HS-5 (cell line): ENCODE measurements at regions not wholly inside any gene's neighbourhood (a gene's known extent, or its start where the extent isn't known, plus 50 kb on each side); places are given as distances from the start of the nearest gene placed in this dataset.

Experiments
- DNase-seq: peaks from one replicate; pipeline ENCODE4 v3.0.0-alpha.2; 2012; ENCODE audit warnings: low read depth

DNA sequence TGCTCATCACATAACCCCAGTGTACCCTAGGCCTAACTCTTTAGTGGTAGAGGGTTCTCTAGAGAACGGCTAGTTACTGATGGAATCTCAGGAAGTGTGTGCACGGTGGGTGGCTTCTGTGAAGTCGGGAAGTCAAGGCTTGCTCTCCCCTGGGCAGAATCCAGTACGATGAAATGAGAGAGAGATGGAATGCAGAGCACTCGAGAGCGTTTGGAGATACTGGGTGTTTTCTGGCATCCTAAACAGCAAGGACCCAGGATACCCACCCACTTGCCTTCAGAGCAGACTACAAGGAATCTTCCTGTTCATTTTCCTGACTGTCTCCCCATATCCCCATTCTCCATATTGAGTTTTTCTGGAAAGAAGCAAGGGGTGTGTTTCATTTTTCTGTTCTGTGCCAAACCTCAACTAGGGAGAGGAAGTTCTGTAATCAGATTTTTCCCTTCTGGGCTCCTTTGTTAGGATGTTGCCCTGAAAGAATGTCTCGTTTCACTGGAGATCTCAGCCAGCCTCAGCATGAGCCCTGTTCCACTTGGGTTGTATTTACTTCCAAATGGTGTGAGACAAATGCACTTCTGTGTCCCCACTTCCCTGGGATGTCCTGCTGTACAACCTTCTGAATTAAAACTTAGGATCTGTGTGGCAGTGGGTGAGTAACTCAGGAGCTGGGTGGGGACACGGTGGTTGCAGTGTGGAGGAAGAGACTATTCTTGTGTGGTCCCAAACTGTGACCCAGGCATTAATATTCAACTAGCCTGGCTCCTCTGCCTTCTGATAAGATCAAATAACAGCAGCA lies 108.9 kb upstream of the SPRY4 start:
- DNase-seq: no peak

DNA sequence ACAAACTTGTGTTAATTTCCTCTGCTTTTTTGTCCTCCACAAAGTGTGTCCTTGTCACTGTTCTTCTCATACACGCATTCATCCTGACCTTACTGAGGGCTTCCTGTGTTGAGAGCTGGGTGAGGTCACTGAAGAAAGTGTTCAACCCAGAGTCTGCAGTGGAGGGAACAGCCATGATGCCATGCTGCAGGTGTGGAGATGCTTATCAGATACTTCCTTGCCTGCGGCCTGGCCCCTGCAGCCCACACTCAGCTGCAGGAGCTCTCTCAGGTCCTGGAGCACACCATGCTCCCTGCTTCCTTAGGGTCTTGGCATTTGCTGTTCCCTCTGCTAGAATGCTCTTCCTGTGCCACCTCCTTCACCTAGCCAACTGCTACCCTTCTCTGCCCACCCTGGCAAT lies 108.1 kb upstream of the SPRY4 start:
- no peak for DNase-seq

DNA sequence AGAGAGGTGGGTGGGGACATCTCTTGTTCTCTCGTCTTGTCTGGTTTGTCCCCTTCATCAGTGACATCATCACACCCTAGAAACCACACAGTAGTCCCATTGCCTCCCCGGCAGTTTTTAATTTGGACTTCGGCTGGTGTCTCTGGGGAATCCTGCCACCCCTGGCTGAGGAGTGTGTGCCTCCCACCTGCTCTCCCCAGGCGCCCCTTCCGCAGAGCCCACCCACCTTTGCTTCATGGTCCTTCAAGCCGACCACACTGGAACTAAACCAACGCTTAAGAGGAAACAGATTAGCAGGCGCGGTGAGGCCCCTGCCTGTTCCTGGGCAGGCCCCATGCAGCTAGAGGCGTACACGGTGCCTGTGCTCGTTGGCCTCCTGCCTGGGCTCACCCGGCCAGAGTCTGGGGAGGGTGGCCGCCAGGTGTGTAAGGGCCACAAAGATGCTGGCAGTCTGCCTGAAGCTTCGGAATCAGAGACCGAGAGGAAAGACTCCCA lies 107.6 kb upstream of the SPRY4 start:
- DNase-seq: no peak

DNA sequence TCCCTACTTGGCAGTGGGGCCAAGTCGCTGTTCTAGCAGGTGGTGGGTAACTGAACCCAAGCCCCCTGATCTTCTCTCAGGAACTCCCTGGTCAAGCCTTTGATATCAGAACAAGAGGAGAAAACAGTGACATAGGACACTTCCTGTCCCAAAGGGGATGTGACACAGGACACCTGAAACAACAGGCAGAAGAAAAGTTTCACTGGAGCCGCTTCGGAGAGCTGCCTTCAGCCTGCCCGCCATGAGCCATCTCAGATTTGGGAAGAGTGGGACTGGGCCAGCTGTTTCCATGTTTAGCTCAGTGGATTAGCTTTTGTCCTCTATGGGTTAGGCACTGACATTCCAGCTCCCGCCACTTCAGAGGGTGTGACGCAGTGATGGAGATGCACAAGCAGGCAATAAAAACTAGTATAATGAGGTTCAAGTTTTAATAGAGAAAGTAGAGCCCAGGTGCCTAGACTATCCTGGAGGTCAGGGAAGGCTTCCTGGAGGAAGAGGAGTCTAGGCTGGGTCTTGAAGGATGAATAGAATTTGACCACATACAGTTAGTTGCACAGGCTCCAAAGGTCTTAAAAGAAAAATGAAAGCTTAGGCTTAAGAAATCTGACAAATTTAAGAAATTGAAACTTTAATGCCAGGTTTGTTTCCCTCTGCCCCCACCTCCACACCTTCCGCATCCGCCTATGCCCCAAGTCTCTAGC lies 104.1 kb upstream of the SPRY4 start:
- DNase-seq: no peak

DNA sequence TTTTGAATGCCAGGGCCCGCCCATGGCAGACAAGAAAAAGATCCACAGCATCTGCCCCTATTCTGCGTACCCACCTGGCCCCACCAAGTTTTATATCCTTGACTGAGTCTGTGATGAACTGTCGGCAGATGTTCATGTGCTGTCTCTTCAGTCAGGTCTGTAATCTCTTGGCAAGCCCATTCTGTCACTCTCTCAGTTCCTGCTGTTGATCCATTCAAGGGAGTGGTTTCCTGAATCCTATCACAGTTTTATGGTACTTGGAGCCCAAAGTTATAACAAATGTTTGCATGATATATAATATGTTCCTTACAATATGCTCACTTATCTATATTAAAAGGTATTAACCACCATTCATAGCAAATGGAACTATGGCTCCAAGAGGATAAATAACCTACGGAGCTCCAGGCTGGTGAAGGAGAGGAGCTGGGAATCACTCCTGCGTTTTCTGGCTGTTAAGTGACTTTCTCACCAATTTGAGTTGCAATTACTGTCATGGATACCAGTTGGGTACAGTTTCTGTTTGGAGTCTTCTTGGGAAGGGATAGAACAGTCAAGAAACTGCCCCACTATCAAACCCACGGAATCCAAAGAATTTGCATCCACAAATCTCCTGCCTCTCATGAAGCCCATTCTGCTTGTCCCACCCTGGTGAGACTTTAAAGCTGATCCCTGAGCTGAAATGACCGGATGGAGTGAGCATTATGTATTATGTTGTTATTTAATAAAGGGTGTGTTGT lies 103.4 kb upstream of the SPRY4 start:
- DNase-seq: no peak

DNA sequence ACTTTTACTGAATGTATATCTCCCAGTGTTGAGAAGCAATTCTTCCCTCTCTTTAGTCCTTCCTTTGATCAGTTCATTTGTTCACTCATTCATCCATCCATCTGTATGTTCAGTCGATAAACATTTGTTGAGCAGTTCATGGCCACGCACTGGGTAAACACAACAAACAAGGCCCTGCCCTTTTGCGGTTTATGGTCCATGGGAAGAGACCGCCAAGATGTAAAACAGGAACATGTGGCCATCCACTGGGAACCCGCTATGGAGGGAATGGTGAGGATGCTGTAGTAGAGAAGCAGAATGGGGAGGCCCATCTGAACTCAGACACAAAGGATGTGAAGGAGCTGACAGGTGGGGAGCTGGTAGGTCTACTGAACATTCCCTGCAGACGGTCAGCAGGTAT lies 102.7 kb upstream of the SPRY4 start:
- DNase-seq: no peak

DNA sequence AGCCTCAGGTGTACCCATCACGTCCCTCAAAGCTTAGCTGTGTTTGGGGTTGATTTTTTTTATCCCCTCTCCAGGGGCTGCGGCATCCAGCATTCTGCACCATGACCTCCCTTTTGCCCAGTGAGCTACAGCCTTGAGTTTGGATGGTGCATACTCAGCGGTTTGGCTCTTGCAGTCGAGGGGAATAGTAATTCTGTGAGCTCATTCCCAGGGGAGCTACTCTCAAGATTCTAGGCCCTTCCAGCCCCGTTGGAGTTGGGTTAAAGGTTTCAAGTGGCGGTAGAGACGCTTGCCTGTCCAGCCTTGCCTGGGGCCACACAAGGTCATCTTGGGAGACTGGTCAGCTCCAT lies 102.2 kb upstream of the SPRY4 start:
- no peak for DNase-seq

DNA sequence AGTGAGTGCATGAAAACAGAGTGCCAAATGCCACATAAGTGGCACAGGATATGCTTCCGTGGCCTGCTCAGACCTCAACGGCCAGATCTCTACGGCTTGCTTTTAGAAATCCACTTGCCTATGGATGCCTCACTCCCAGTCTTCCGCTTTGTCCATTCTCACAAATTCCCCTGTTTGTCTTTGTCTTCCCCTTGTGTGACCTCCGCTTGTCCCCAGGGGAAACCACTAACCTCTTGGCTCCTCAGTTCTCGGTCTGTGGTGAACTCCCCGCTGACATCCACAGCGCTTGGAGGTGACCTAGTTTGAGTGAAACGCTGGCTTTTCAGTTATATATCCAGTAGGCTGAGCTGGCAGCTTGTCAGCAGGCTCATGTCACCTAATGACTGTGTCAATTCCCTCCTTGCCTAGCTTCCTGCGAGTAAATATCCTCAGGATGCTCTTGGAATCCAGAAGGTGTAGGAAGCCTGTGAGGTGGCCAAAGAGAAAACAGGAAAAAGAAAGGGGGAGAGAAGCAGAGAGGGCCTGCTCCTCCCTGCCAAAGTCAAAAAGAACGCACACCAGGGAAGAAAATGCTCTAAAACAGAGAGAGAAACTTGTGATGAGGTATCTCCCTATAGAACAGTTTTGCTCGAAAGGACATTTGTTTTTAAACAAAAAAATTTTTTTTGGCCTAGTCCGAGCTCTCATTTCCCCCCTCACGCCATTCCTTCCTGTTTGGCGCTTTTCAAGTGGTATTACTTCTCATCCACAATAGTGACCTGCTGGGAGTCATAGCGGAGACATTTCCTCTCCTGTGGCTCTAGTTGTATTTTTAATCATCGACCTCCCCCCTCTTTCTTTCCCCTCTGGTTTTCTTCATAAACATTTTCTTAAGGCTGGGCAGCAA lies 101.6 kb upstream of the SPRY4 start:
- no peak for DNase-seq

DNA sequence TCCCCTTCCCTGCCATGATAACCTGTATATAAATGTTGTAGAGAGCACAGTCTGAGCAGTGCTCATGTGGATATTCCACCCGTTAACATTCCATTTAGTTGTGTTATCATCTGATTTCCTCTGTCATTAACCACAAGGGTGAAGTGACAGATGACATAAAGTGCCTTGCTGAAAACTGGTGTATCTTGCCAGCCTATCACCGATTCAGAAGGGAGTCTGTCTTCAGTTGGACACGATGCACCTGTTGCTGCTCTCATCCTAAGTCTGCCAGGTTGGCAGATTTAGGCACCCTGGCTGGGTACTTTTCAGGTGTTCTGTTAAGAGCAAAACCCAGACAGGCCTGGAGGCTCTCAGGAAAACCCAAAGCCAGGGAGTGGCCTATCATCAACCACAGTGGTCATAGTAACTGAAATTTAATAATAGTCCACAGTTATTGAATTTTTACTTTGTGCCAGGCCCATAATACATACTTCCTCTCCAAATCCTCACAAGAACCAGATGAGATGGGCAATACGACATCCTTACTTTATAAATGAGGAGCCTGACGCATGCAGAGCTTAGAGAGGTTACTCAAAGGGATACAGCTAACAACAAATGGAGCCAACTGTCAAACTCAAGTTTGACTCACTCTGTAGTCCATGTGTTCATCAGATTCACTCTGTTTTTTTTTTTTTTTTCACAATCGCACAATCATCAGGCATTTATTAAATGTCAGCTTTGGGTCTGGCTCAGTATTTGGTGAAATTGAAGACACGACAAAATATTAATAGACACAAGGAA lies 100.7 kb upstream of the SPRY4 start:
- no peak for DNase-seq

DNA sequence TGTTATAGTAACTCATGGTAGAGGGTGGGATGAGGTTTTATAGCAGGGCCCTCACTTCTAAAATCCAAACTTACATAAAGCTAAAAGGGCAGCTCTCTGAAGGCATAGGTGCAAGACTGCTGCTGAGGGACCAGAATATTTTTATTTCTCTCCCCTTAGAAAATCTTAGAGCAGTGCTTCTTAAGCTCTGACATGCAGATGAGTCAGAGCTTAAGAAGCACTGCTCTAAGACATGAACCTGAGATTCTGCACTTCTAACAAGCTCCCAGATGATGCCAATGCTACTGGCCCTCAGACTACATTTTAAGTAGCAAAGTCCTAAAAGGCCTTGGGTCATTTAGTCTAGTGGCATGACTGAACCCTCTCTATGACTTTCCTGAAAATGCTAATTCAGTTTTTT lies 97.6 kb upstream of the SPRY4 start:
- DNase-seq: peak; percentile 26

DNA sequence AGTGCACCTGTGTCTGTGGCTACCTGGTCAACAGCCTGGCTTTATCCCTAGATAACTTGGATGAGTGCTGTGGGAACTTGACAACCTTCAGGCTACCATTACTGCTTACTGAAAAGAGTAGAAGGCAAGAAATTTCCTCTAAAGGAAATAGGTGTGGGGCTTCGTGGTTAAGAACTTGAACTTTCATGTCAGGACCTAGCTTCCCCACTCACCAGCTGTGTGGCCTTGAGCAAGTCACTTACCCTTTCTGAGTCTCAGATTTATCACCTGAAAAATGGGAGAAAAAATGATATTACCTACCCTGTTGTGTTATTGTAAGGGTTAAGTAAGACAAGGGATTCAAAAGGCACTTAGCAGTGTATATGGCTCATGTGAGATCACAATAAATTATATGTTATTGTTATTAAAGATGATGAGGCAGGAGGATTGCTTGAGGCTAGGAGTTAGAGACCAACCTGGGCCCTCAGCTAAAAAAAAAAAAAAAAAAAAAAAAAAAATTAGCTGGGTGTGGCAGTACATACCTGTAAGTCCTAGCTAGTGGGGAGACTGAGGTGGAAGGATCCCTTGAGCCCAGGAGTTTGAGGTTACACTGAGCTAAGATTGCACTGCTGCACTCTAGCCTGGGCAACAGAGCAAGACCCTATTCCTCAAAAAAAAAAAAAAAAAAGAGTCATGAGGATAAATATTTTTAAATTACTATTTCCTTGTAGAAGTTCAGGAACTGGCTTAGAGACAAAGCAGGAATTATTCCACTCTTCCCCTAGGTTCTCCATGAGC lies 97.0 kb upstream of the SPRY4 start:
- DNase-seq: no peak

DNA sequence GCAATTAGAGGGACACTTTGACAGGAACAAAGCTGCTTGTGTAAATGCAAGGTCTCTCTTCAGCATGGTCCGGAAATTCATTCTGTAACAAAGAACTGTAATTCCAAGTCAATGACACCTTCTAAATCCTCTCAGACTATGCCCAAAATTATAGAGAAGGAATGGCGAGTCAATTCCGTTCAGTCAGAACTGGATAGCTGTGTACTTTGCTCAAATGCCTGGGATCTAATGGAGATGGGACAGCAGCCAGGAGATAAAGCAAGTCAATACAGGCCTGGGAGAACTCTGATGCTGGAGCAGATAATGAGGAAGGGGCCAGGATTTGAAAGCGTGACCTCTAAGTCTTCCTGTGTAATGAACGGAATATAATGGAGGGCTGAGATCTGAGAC lies 96.4 kb upstream of the SPRY4 start:
- no peak for DNase-seq

DNA sequence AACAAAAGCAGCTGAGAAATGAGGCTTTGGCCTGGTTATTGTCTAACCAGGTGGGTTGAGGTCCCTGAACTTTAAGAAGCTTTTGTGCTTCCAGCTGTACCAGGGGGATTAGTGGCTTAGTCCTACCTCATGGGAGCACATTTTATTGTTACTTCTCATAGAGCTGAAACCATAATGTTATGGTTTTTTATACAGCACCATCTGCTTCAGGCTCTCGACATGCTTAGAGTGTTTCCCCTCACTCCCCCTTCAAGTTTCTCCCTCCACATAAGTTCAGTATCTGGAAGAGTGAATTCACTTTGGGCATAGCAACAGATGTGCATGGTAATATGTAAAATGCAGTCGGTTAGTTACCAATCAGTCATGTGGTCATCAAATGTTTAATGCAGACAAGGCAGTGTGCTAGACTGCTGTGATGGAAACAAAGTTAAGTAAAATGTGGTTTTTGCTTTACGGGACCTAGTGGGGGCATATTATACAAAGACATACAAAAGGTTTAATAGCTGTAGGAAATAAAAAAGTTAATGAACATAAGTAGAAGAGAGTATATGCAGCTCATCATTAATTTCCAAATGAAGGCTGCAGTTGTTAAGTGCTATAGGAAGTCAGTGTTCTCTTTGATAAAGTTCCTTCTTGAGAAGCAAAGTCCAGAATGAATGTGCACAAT lies 95.9 kb upstream of the SPRY4 start:
- DNase-seq: no peak

DNA sequence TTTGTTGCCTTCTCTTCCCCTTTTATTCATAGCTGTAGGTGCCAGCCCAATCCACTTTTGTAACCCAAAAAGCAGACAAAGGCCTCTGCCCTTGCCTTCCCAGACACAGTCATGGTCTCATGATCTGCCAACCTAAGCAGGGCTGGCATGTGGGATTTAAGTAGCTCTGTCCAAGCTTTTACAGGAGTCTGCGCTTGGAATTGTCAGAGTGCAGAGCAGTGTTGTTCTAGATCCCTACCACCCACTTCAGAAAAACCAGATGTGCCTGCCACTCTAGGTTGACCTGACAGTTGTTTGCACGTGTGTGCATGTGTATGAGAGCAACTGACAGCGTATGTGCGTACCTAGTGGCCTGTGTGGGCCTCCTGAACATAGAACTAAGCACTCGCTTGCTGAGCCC lies 87.8 kb upstream of the SPRY4 start:
- DNase-seq: no peak

DNA sequence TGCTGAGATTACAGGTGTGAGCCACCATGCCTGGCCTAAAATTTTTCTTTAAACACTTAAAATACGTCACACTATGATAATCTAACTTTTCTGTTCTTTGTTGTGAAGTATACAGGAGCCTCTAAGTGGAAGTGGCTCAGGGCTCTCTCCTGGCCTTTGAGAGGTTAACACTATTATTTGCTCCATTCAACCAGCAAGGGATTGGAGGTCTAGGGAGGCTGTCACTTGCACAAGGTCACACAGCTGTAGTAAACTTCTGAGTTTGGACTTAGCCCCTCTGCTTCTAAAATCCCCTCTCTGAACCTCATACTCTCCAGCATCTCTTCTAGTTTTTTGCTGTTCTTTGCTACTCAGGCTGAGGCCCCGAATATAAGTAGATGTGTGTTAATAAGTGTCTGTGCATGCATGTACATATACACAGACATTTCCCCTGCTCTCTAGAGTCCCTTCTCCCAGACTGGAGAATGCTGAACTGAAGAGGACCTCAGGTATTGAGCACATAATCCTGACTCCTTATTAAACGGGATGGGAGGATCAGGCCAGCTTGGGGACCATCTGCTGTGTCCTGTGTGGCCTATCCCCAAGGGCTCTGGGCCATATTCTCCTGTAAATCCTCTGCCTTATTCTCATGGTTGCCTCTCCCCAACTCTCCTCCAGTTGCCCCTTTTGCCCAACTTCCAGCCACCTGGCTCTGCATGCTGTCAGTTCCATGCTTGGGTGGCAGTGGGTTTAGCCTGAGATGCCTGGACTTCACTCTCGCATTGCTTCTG lies 87.0 kb upstream of the SPRY4 start:
- no peak for DNase-seq

DNA sequence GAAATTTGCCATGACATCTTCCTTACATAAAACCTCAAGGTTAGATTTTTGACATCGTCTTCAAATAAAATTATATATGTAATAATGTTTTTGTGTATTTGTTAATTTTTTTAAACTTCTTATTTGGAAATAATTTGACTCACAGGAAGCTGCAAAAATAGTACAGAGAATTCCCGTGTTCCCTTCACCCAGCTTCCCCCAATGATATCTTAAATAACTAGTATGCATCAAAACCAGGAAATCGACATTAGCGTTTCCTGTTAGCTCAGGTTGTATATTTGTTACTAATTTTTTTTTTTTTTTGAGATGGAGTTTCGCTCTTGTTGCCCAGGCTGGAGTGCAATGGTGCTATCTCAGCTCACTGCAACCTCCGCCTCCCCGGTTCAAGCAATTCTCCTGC lies 86.3 kb upstream of the SPRY4 start:
- no peak for DNase-seq

DNA sequence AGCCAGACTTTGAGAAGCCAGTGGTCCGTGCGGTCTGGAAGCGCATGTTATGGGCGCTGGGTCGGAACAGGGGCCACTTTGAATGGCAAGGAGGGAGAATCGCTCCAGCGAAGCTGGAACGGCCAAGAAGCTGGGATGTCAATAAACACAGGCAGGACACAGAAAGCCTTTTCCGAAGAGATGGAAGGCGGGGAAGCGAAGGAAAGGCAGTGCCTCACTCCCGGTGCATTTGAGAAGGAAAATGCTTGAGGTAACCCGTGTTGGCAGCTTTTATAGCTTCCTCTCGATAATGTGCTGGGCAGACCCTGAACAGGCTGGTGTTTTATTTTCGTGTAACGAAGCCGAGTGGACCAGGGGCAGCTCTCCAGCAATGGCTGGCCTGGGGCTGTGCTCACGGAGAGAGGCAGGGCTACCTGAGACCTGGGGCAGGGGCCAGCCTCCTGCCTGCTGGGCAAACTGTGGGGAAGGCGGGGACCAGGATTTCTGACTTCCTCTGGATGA lies 84.2 kb upstream of the SPRY4 start:
- no peak for DNase-seq

DNA sequence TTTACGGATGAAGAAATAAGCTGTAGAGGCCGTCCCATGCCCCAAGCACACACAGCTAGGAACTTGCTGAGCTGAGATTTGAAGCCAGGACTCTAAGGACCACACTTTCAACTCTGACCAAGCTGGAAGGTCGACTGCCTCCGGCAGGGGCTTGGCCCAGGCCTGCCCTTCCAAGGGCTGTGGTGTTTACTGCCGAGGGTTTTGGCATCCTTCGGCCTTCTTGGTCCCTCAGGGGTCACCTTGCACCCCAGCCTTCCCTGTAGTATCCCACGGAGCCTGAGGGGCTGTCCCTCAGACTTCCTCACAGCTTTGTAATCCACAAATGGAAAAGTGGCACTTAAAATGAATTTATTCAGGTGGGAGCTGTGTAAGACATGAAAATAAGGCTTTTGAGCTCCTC lies 83.7 kb upstream of the SPRY4 start:
- no peak for DNase-seq

DNA sequence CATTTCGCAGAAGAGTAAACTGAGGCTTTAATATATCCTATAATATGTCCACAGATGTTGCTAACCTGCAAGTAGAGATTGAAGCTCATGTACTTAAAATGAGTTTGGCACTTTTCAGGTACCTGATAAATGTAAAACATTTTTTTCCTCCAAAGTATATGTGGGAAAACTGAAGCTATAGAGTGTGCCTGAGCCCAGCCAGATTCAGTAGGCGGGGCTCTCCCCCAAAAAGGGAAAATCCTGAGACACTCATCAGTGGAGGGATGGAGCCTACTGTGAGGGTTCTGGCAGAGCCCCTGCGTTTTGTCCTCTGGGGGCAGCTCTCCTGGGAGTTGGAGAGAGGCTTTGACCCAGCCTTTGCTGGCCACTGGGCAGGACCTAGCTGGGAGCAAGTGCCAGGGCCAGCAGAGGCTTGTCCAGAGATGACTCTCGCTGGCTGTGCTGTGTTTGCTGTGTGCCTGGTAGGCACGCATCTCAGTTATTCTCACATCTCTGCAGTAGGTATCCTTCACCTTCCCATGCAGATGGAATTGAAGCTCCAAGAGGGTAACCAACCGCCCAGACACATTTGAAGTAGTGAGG lies 81.1 kb upstream of the SPRY4 start:
- DNase-seq: no peak
